ENCODE measurements at regions not wholly inside any gene's neighbourhood (a gene's known extent, or its start where the extent isn't known, plus 50 kb on each side); places are given as distances from the start of the nearest gene placed in this dataset.

DNA sequence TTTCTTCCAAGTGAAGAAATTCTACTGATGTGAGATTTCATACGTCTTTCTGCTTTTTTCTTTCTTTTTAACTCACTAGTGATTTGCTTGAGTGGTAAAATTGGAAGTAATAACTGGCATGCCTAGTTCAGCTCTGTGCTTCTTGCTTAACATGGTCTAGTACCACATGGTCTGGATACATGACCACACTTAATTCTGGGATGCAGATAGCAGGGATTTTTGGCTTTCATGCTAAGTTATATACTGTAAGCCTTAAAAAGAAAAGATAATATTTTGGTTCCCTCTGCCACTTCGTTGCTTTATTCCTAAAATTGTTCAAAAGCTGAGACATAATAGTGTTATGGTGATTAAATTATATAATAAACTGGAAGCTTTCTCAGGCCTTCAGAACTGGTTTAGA is 174.3 kb downstream of the OXSM start:
- H2BK5ac ChIP-seq (ENCODE audit: low read depth, low read length) = no peak overlapping the region
- H3K79me1 ChIP-seq (ENCODE audit: low read depth, low read length) = no peaks in the 10 kb centered on the region
- H4K5ac ChIP-seq (ENCODE audit: insufficient read length, low read depth, low read length) = no peak overlapping the region
- no peak overlapping the region for H2BK20ac ChIP-seq (ENCODE audit: low read length)
- H2AK5ac ChIP-seq (ENCODE audit: low read depth, low read length) = no peak overlapping the region
- H3K9me3 ChIP-seq (ENCODE audit: insufficient read depth in 2 of 2, low read depth in 1 of 2, low read length in 1 of 2) = no peaks in the 10 kb centered on the region
- no peak overlapping the region for H2BK15ac ChIP-seq (ENCODE audit: low read length)
- no peak overlapping the region for H2BK120ac ChIP-seq (replicated peaks; ENCODE audit: low read depth, low read length)
- ChIA-PET CTCF (ENCODE audit: partially characterized antibody) (interaction anchor here (0.7 to 2.2 kb wide), 3 partner anchors 10 to 154 kb away, joined by 3 to 7 read pairs (median 3); no protein-coding TSS in a partner anchor), POLR2A (ENCODE audit: partially characterized antibody) (no interaction called here)
- no peak overlapping the region for H4K91ac ChIP-seq (replicated peaks; ENCODE audit: insufficient read length, low read length)
- H3K23me2 ChIP-seq (ENCODE audit: low read depth, low read length) = no peaks in the 10 kb centered on the region; the same call in 1 of the 2 replicates
- no peaks in the 10 kb centered on the region for H3K4me1 ChIP-seq (replicated peaks in 1 of 4; ENCODE audit: control insufficient read depth in 3 of 4, insufficient read depth in 4 of 4, low read length in 3 of 4)
- H3K23ac ChIP-seq (ENCODE audit: insufficient read length) = no peak overlapping the region
- no peak overlapping the region for H2BK12ac ChIP-seq (ENCODE audit: low read depth, low read length)
- WGBS, 2 experiments (ENCODE audit: extremely low coverage in 1 of 2, insufficient coverage in 1 of 2, insufficient read length in 1 of 2, insufficient replicate concordance in 2 of 2, low coverage in 1 of 2, low lambda C conversion rate in 2 of 2, missing lambda C conversion rate in 1 of 2) = 47% methylated on average over 2 of the region's 2 CpGs; no CpG with 5 or more reads in 1 of the 2 experiments
- FAIRE-seq (no peak), DNase-seq (ENCODE audit: low read depth in 1 of 2, low spot score in 2 of 2) (no peak)
- no peak overlapping the region for H2AFZ ChIP-seq (ENCODE audit: low read length)
- H3K18ac ChIP-seq (ENCODE audit: extremely low read depth, low read length) = no peak overlapping the region
- no peak for TF ChIP-seq EZH2 (IDR thresholded peaks at IDR 0.05; ENCODE audit: low read depth, low read length, severe bottlenecking)
- TF ChIP-seq, protein P1, sequence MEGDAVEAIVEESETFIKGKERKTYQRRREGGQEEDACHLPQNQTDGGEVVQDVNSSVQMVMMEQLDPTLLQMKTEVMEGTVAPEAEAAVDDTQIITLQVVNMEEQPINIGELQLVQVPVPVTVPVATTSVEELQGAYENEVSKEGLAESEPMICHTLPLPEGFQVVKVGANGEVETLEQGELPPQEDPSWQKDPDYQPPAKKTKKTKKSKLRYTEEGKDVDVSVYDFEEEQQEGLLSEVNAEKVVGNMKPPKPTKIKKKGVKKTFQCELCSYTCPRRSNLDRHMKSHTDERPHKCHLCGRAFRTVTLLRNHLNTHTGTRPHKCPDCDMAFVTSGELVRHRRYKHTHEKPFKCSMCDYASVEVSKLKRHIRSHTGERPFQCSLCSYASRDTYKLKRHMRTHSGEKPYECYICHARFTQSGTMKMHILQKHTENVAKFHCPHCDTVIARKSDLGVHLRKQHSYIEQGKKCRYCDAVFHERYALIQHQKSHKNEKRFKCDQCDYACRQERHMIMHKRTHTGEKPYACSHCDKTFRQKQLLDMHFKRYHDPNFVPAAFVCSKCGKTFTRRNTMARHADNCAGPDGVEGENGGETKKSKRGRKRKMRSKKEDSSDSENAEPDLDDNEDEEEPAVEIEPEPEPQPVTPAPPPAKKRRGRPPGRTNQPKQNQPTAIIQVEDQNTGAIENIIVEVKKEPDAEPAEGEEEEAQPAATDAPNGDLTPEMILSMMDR (IDR thresholded peaks at IDR 0.05; ENCODE audit: control extremely low read depth in 1 of 3, insufficient read depth in 1 of 3, low read depth in 1 of 3, low read length in 3 of 3) = no peak
- no peak for TF ChIP-seq GABPA (IDR thresholded peaks at IDR 0.05; ENCODE audit: borderline replicate concordance, insufficient read depth, low read length)
- no peaks in the 10 kb centered on the region for H3K27me3 ChIP-seq (replicated peaks in 1 of 4; ENCODE audit: control insufficient read depth in 3 of 4, extremely low read depth in 1 of 4, insufficient read depth in 3 of 4, low read length in 3 of 4)
- H4K8ac ChIP-seq (ENCODE audit: extremely low read depth, insufficient read depth, low read length) = no peak overlapping the region
- H3K27ac ChIP-seq (ENCODE audit: low read depth, low read length) = no peak overlapping the region
- H3K36me3 ChIP-seq (ENCODE audit: control insufficient read depth in 2 of 4, insufficient read depth in 4 of 4, low read length in 3 of 4) = no peaks in the 10 kb centered on the region
- H3K56ac ChIP-seq (replicated peaks; ENCODE audit: insufficient read length, low read depth, low read length) = no peak overlapping the region
- no peak overlapping the region for H3K4me2 ChIP-seq (ENCODE audit: insufficient read depth in 1 of 2, low read depth in 2 of 2, low read length in 2 of 2)
- no peak overlapping the region for H3K14ac ChIP-seq (ENCODE audit: insufficient read length)
- H3K9ac ChIP-seq (replicated peaks in 1 of 4; ENCODE audit: extremely low read depth in 1 of 4, low read depth in 3 of 4, low read length in 3 of 4) = no peak overlapping the region
- no peaks in the 10 kb centered on the region for H3K79me2 ChIP-seq (ENCODE audit: control insufficient read depth in 1 of 2, insufficient read depth in 2 of 2, low read length in 2 of 2)
- no peak overlapping the region for H3K4ac ChIP-seq (replicated peaks; ENCODE audit: insufficient read length, low read depth, low read length)
- H4K20me1 ChIP-seq (replicated peaks in 1 of 2; ENCODE audit: control insufficient read depth in 1 of 2, insufficient read depth in 2 of 2, low read length in 2 of 2) = no peaks in the 10 kb centered on the region
- H3K4me3 ChIP-seq (ENCODE audit: extremely low read depth in 1 of 4, insufficient read depth in 2 of 4, low read depth in 3 of 4, low read length in 4 of 4) = no peak overlapping the region
